HG03108 (cell line): ENCODE measurements at regions not wholly inside any gene's neighbourhood (a gene's known extent, or its start where the extent isn't known, plus 50 kb on each side); places are given as distances from the start of the nearest gene placed in this dataset.
"Not testable (repeated sequence)": the region's sequence is repeated elsewhere in the genome, so short reads cannot be mapped to it uniquely, and the experiment has no call there.

Experiments
- ATAC-seq: cut with Tn5 transposase; IDR thresholded peaks from one replicate; pipeline ENCODE4 v1.9.1; 2021; ENCODE audit warnings: moderate library complexity; ENCODE audit not compliant: unreplicated experiment

DNA sequence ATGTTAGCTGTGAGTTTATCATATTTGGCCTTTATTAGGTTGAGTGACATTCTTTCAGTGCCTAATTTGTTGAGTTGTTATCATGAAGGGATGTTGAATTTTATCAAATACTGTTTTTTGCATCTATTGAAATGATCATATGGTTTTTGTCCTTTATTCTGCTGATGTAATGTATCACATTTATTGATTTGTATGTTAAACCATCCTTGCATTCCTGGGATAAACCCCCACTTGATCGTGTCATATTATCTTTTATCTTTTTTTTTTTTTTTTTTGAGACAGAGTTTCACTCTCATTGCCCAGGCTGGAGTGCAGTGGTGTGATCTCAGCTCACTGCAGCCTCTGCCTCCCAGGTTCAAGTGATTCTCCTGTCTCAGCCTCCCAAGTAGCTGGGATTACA is 51.9 kb upstream of the MFGE8 start:
- not testable (repeated sequence) for ATAC-seq

DNA sequence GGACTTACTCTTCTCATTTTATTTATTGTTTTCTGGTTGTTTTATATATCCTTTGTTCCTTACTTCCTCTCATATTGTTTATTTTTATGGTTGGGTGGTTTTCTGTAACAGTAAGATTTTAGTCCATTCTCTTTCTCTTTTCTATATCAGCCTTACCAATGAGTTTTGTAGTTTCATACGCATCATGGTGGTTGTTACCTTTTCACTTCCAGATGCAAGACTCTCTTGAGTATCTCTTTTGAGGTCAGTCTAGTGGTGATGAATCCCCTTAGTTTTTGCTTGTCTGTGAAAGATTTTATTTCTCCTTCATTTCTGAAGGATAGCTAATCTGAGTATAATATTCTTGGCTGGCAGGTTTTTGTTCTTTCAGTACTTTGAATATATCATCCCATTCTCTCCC is 57.1 kb upstream of the MFGE8 start:
- no peak for ATAC-seq

DNA sequence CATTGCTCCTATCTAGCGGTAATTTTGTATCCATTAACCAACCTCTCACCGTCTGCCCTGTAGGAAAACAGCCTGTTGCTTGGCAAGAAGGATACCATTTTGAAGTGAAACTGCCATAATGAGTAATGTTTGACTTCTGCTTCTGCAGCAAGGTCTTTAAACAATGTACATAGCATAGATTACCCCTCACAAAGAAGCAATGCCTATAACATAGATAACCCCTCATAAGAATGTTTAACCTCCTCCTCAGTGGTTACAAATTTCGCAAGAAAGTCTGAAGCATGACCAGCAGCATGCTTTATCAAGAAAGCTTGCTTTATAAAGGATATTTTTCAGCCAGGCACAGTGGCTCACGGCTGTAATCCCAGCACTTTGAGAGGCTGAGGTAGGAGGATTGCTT is 61.2 kb upstream of the MFGE8 start:
- ATAC-seq: no peak

DNA sequence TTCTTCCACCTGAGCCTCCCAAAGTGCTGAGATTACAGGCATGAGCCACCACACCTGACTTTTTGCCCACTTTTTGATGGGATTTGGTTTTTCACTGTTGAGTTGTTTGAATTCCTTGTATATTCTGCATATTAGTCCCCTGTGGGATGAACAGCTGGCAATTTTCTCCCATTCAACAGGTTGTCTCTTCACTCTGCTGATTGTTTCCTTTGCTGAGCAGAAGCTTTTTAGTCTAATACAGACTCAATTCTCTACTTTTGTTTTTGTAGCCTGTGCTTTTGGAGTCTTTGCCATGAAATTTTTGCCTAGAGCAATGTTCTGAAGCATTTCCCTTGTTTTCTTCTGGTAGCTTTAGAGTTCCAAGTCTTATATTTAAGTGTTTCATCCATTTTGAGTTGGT is 62.7 kb upstream of the MFGE8 start:
- no peak for ATAC-seq

DNA sequence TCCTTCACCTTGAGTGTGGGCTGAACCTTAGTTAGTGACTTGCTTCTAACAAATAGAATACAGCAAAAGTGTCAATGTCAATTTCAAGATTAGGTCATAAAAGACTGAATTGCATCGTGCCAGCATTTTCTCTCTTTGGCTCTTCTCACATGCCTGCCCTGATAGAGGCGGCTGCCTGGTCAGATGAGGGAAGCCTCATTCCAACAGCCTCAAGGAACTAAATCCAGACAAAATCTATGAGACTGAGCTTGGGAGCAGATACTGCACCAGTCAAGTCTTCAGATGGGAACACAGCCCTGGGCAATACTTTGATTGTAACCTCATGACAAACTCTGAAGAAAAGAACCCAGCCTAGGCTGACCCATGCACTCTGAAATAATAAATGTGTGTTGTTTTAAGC is 63.5 kb upstream of the MFGE8 start:
- no peak for ATAC-seq

DNA sequence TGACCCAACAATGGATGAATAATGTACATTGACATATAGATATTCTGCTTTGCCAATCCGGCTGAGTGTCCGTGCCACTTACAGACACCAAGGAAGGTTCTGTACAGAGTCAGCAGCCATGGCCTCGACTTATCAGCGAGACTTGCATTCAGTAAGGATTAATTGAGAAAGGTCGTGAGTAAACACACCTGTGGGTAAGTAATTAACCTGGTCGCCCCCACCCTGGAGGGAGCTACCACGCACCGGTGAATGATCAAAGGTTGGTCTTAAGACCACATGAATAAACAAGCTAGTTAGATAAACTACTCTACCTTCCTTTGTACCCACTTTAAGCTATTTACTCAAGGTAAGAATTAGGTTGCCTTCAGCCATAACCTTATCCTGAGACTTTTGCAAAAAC is 66.5 kb upstream of the MFGE8 start:
- ATAC-seq: no peak

DNA sequence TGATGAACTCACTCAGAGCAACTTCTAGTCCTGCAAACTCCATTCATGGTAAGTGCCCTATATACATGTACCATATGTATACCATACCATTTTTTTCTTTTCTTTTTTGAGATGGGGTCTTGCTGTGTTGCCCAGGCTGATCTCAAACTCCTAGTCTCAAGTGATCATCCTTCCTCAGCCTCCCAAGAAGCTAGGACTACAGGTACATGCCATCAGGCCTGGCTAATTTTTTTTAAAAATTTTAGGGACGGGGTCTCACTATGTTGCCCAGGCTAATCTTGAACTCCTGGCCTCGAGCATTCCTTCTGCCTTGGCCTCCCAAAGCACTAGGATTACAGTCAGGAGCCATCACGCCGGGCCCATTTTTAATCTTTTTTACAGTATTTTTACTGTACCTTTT is 67.3 kb upstream of the MFGE8 start:
- no peak for ATAC-seq

DNA sequence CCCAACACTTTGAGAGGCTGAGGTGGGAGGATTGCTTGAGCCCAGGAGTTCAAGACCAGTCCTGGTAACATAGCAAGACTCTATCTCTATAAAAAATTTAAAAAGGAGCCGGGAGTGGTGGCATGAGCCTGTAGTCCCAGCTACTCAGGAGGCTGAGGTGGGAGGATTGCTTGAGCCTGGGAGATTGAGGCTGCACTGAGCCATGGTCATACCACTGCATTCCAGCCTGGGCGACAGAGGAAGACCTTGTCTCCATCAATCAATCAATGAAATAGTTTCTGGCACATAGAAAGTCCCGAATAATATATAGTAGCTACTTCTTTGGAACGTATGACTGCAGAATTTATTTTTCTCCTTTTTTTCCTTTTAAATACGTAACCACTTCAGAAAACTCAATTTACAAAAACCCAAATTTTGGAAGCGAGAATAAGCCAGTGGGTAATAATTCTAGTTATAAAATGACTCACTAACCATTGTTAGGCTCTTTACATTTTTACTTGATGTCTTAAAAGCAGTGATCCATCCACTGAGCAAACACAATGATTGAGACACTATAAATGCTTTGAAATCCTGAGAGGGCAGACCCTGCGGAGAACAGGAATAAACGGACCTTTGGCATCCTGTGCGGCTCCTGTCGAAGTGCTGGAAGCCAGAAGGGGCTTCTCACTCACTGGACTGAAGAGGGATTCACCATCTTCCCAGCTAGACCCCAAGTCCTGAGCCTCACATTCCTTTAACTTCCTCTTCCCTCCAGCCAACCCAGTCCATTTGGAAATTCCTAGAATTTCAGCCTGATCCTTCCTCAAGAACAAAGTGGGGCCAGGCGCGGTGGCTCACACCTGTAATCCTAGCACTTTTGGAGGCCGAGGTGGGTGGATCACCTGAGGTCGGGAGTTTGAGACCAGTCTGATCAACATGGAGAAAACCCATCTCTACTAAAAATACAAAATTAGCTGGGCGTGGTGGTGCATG is 68.4 kb upstream of the MFGE8 start:
- no peak for ATAC-seq

DNA sequence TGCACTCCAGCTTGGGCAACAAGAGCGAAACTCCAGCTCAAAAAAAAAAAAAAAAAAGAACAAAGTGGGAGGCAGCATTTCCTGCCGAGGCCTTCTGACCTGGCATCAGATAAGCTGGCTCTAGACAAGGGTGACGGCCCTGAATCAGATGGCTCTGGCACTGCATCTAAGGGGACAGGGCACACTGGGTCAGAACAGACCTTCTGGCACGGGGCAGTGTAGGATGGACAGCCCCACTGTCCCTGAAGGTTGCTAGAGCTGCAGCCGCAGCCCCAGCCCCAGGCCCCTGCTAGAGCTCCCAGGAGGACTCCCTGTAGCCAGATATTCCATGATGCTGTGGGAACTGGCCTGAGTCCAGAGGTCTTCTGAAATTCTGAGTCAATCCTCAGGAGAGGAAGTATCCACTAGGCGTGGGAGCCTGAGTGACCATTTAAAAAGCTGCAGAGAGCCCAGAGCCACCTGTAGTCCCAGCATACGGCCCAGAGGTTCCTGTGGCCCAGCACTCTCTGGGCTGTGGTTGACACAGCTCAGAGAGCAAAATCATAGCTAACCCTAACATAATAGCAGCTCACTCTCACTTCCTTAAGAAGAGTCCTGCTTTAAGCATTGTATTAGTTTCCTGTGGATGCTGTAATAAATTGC is 69.2 kb upstream of the MFGE8 start:
- peak; percentile 96 for ATAC-seq

DNA sequence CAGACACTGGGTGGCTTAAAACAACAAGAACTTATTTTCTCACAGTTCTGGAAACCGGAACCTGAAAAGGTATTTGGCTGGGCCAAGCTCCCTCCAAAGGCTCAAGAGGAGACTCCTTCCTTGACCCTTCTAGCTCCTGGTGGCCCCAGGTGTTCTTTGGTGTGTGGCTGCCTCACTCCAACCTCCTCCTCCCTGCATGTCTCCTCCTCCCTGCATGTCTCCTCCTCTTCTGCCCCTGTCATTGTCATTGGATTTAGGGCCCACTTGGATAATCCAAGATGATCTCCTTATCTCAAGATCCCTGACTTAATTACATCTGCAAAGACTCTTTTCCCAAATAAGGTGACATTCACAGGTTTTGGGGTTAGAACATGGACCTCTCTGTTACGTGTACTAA is 69.8 kb upstream of the MFGE8 start:
- no peak for ATAC-seq

DNA sequence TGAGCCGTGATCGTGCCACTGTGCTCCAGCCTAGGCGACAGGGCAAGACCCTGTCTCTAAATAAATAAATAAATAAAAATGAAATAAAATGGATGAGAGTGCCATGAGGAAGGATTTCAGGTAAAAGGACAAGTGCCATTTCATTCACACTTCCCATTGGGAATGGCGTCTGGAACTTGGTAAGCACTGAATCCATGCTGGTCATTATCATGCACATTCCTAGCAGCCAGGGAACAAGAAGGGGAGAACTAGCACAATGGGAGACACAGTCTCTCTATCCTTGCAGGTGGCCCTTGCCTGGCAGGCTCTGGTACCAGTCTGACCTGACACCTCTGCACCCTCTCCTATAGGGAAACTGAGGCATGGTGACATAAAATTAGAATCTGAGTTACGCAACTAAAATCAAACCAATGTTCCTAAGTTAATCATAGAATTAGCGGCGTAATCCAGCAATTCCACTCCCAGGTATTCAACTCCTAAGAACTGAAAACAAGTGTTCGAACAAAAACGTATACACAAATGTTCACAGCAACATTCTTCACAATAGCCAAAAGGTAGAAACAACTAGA is 70.8 kb upstream of the MFGE8 start:
- ATAC-seq: no peak

DNA sequence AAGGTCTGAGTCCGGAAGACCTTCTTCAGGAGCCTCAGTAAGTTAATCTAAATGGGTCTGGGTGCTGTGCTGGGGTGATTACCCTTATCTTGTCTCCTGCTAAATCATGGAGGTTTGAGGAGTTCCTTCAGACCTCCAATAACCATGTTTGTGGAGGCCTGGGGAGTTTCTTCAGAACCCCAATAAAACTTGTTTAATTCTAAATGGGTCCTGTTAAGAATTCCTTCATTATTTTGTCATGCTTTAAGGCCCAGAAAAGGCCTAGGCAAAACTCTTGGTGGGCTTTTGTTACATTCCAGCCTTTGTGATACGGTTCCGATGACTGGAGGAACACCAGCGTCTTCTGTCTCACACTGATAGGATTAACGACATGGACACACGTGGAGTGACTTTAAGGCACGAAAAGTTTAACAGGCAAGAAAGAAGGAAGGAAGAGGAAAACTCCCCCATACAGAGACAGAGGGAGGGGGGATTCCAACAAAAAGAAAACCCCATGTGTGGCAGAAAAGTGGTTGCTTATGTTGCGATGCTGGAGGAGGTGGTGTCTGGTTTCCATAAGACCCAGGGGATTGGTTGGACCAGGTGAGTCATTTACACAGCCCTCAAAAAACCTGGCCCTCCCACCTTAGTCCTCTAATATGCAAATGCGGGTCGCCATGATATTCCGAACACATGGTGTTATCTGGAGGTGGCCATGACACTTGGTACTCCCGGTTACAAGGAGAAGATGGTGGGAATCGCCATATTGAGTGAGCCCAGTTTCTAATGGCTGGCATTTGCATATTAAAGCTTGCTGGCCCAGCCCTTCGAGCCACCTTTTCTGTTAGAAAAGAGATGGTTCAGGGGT is 72.6 kb upstream of the MFGE8 start:
- ATAC-seq: no peak

DNA sequence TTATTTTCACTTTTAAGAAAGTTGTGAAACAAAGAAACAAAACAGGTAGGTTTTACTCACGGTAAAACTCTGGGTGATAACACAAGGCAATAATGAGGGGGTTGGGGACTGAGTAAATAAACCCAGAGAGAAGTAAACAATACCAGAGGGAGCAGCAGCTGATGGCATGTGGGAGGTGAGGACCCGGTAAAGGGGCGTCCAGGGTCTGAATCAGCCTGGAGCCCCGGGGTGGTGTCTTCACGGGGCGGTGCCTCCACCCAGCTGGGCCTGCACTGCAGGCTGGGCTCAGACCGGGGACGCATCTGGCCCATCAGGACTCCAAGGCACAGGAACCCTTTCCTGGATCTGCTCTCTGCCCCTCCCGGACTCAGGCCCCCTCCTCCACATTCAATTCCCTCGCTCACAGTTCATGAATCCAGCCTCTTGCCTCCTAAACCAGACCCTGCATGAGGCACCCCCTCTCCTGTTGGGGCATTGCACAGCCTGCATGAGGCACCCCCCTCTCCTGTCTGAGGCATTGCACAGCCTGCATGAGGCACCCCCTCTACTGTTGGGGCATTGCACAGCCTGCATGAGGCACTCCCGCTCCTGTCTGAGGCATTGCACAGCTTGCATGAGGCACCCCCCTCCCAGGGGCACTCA is 73.9 kb upstream of the MFGE8 start:
- ATAC-seq: no peak

DNA sequence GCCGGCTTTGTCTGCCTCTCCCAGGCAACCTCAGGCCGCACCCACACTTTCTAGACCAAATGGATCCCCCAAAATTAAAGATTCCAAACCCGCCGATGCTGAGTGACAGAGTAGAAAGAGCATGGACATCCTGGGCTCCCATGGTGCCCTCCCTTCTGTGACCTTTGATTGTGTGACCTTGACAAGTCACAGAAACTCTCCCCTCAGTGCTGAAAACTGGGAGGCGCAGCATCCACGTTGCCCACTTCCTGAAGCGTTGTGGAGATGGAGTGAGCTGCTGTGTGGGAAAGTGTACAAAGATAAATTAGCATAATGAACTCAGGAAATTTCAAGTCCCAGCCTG is 74.4 kb upstream of the MFGE8 start:
- ATAC-seq: no peak

DNA sequence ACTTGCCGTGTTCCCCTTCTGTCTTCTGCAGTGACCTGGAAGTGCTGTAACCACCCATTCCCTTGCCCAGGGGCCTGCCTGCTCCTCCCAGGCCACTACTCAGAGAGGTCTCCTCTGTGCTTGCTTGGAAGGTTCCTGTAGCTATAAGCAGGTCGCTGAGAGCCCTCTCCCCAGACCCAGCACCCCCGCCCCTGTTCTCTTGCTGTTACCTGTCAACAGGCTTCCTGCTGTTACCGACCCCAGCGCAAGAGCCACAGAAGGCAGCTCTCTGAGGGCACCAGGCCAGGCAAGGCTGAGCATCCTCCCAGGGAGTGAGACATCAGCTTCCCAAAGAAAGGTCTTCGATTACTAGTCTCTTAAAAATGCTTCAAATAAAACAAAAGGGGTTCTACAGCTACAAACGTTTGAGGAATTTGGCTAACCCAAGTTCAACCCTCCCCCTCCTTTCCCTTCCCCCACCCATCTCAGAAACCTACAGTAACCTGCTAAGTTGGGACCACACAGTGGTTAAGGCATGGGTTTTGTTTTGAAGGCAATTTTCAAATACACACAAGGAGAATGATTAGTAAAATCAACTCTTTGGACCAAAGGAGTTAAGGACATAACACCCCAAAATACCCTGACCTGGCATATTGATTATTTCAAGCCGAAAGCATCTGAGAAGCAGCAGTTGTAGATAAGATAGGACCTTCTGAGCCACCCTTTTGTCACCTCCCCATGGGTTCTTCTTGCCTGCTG is 74.9 kb upstream of the MFGE8 start:
- ATAC-seq: no peak

DNA sequence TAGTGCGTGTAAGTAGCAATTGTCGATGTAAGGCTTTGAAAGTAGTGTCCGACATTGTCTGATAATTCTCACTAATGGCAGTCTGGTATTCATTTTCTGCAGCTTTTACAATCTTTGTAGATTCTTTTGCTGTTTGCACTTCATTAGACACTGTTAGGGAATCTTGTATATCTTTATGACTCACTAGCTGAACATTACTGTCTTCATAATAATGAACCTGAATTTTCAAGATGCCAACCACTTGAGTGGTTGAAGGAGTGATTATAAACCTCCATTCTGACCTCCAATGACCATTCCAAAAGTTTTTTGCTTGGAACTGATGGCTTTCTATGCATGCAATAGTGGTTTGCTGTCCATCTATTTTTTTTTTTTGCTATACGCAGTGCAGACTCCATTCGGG is 76.4 kb upstream of the MFGE8 start:
- no peak for ATAC-seq

DNA sequence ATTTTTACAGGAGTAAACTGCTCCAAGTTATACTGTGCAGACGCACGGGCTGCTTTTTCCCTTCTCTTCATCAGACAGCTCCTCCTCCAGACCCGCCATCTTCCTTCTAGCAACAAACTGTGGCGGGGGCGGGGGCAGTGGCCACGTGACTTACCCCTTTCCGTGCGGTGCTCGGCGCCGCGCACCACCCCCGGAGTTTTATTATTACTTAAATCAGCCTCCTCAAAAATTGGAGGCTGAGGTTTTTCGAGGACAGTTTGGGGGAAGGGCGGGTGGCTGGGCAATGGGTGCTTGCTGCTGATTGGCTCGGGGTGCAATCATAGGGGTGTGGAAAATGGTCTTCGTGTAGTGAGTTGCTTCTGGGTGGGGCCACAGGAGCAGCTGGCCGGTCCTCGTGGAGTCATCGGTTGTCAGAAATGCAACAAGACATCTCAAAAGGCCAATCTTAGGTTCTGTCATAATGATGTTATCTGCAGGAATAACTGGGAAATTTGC is 77.1 kb upstream of the MFGE8 start:
- no peak for ATAC-seq

DNA sequence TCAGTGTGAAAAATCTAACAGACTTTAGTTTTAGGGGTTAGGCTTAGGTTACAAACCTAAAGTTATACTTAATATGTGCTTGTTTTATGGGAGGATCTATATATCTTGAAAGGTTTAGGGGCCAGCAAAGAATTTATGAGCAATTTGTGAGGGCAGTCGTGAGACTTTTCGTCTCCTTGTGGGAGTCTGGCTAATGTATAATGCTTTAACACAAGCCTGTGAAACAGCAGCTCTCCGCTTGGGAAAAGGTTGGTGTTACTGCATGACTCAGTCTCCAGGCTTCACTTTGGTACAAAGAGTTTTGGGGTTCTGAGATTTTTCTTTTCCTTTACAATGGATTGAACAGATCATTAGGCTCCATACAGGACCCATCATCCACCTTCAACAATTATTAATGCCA is 79.0 kb upstream of the MFGE8 start:
- no peak for ATAC-seq

DNA sequence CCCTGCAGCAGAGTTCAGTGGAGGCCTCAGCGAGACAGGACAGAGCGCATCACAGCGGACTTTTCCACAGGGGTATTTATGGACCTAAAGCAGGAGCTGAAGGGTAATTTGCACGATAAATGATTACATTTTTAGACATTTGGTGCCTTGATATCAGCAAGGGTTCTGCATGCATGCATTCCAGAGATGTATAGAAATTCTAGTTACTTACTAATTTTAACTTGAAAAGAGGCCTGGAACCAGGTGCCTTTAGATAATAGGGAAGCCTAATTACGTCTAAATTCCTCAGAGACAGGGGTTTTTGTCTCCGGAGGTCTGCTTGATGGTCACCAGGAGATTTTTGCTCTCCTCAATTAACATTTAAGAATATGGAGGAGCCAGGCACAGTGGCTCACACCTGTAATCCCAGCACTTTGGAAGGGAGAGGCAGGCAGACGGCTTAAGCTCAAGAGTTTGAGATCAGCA is 79.8 kb upstream of the MFGE8 start:
- no peak for ATAC-seq

DNA sequence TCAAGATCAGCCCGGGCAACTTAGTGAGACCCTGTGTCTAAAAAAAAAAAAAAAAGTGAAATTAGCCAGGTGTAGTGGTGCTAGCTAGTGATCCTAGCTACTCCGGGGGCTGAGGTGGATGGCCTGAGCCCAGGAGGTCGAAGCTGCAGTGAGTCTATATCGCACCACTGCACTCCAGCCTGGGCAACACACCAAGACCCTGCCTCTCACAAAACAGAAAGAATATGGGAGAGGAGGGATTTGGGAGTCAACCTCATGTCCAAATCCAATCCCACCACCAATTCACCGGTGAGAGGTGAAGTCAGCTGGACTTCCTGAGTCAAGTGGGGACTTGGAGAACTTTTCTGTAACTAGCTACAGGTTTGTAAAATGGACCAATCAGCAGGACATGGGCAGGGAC is 80.5 kb upstream of the MFGE8 start:
- ATAC-seq: no peak
